ENCODE measurements at regions not wholly inside any gene's neighbourhood (a gene's known extent, or its start where the extent isn't known, plus 50 kb on each side); places are given as distances from the start of the nearest gene placed in this dataset.
A peak's percentile ranks its signal among the peaks of the same experiment; 100 is the strongest.

DNA sequence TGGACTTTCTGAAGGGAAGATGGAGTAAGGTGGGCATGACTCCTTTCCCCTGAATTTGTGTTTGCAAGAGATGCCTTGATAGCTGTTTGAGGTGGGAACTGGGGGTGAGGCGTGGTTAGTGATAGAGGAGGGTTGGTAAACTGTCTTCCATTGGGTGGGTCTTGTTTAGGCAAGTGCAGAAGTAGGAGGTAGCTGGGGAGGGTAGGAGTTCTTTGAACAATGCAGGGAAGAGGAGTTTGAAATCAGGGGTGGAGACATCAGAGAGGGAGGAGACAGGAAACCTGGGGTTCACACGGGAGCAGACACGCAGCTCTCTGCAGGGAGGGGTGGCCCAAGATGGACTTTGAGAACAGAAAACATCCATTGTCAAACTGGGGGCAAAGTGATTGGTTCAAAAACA lies 267.1 kb downstream of the TSN start:
- H3K27ac ChIP-seq = no peak overlapping the region
- ATAC-seq (ENCODE audit: low FRiP score in 2 of 2) = no peak
- H3K27me3 ChIP-seq = no peaks in the 10 kb centered on the region
- WGBS, 2 donors = 52 to 54% methylated on average over 3 of the region's 3 CpGs
- H3K9me3 ChIP-seq = no peaks in the 10 kb centered on the region
- H3K4me3 ChIP-seq = no peak overlapping the region
- DNase-seq = no peak
- peaks cover 0 to 11% (median 5%) of the 10 kb centered on the region in 4 donors for H3K4me1 ChIP-seq
- no peaks in the 10 kb centered on the region for H3K36me3 ChIP-seq
- TF ChIP-seq EP300 (IDR thresholded peaks at IDR 0.05) (no peak), POLR2AphosphoS5 (IDR thresholded peaks at IDR 0.05) (no peak), POLR2A (IDR thresholded peaks at IDR 0.05) (no peak)
- TF ChIP-seq, protein P1, sequence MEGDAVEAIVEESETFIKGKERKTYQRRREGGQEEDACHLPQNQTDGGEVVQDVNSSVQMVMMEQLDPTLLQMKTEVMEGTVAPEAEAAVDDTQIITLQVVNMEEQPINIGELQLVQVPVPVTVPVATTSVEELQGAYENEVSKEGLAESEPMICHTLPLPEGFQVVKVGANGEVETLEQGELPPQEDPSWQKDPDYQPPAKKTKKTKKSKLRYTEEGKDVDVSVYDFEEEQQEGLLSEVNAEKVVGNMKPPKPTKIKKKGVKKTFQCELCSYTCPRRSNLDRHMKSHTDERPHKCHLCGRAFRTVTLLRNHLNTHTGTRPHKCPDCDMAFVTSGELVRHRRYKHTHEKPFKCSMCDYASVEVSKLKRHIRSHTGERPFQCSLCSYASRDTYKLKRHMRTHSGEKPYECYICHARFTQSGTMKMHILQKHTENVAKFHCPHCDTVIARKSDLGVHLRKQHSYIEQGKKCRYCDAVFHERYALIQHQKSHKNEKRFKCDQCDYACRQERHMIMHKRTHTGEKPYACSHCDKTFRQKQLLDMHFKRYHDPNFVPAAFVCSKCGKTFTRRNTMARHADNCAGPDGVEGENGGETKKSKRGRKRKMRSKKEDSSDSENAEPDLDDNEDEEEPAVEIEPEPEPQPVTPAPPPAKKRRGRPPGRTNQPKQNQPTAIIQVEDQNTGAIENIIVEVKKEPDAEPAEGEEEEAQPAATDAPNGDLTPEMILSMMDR (IDR thresholded peaks at IDR 0.05) = no peak

DNA sequence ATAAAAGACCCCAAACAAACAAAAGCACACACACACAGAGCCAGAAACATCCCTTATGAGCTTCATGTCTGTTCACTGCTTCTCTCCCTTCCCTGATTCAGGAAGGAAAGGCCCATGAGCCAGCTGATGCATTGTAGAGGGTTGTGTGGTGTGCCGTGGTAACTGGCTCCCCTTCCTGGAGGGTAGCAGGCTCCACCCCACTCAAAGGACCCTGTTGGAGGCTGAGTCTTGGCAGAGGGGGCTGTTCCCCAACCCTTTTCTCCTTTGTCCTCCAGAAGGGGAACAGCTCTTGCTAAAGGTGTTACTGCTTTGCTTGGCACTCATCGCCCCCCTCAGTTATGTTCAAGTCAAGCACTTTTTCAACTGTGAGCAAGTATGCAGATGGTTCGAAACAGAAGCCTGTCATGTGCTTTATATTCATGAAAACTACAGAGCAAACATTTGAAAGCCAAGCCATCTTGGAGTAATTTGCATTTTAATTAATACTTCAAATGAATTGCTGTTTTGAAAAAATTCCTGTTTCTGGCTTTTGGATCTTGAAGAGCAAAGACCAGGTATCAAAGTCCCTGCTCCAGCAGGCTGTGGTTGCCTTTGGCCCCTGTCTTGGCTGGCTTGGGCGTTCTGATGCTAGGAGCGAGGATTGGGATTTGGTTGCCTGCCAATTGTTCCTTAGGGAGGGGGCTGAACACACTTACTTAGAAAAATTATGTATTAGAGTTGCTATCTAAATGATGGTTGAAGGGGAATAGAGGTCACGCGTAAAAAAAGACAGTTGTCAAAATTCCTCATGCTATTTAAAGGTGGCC lies 267.8 kb downstream of the TSN start:
- H3K9me3 ChIP-seq = no peaks in the 10 kb centered on the region
- TF ChIP-seq, protein P1 (IDR thresholded peaks at IDR 0.05) = no peak
- TF ChIP-seq EP300 (IDR thresholded peaks at IDR 0.05) (no peak), POLR2AphosphoS5 (IDR thresholded peaks at IDR 0.05) (no peak), POLR2A (IDR thresholded peaks at IDR 0.05) (no peak)
- peak in 1 of 2 donors; percentile 7 for ATAC-seq (ENCODE audit: low FRiP score in 2 of 2)
- no peaks in the 10 kb centered on the region for H3K36me3 ChIP-seq
- H3K4me3 ChIP-seq = no peak overlapping the region
- no peak overlapping the region for H3K27ac ChIP-seq
- no peaks in the 10 kb centered on the region for H3K27me3 ChIP-seq
- H3K4me1 ChIP-seq = peaks cover 0 to 11% (median 5%) of the 10 kb centered on the region in 4 donors
- DNase-seq = no peak
- 64 to 65% methylated on average over 7 of the region's 7 CpGs for WGBS, 2 donors

GRCh38 chr2:122027510-122028217 lies 272.2 kb downstream of the TSN start:
- H3K27me3 ChIP-seq = no peaks in the 10 kb centered on the region
- no peaks in the 10 kb centered on the region for H3K9me3 ChIP-seq
- 83 to 91% methylated on average over 7 to 9 of the region's 9 CpGs for WGBS, 2 donors
- no peak for ATAC-seq (ENCODE audit: low FRiP score in 2 of 2)
- DNase-seq = peak in 1 of 2 donors; percentile 56
- TF ChIP-seq POLR2A (IDR thresholded peaks at IDR 0.05) = no peak
- TF ChIP-seq EP300 (IDR thresholded peaks at IDR 0.05) = no peak
- no peak for TF ChIP-seq POLR2AphosphoS5 (IDR thresholded peaks at IDR 0.05)
- TF ChIP-seq, protein P1 (IDR thresholded peaks at IDR 0.05) = no peak
- H3K36me3 ChIP-seq = no peaks in the 10 kb centered on the region
- no peak overlapping the region for H3K4me3 ChIP-seq
- no peak overlapping the region for H3K27ac ChIP-seq
- peaks cover 0 to 6% (median 0%) of the 10 kb centered on the region in 4 donors for H3K4me1 ChIP-seq

GRCh38 chr2:122028371-122029100 lies 273.1 kb downstream of the TSN start:
- Histone ChIP-seq H3K27me3 (no peaks in the 10 kb centered on the region), H3K36me3 (no peaks in the 10 kb centered on the region), H3K27ac (no peak overlapping the region), H3K4me3 (no peak overlapping the region), H3K4me1 (peaks cover 0 to 6% (median 0%) of the 10 kb centered on the region in 4 donors), H3K9me3 (no peaks in the 10 kb centered on the region)
- TF ChIP-seq, protein P1 (IDR thresholded peaks at IDR 0.05) = no peak
- TF ChIP-seq EP300 (IDR thresholded peaks at IDR 0.05) = no peak
- no peak for TF ChIP-seq POLR2A (IDR thresholded peaks at IDR 0.05)
- no peak for TF ChIP-seq POLR2AphosphoS5 (IDR thresholded peaks at IDR 0.05)
- peak in 1 of 2 donors; percentile 68 for ATAC-seq (ENCODE audit: low FRiP score in 2 of 2)
- 48 to 54% methylated on average over 7 of the region's 7 CpGs for WGBS, 2 donors
- DNase-seq = no peak
